Calu3 (cell line): ENCODE measurements at regions not wholly inside any gene's neighbourhood (a gene's known extent, or its start where the extent isn't known, plus 50 kb on each side); places are given as distances from the start of the nearest gene placed in this dataset.

Experiments used
- BruUV-seq: library from RNA; stranded (reverse); fragments of 400-500 nt; replicated peaks from 2 replicates; lab custom pipeline; 2021; lab: Mats Ljungman, UMichigan
- CTCF ChIA-PET: fragments of 300-600 bp; sonication (Branson Sonifier 250); formaldehyde crosslinking; loops from one replicate; lab custom pipeline; 2022; ENCODE audit warnings: antibody characterized with exemption; lab: Charles Lee
- DNase-seq: peaks from one replicate; pipeline ENCODE4 v3.0.0; 2022
- H3K27ac Mint-ChIP-seq: one replicate; pipeline ENCODE4 v1.8.0; 2022; ENCODE audit warnings: mixed read lengths; ENCODE audit not compliant: unreplicated experiment
- H3K27me3 Mint-ChIP-seq: one replicate; pipeline ENCODE4 v1.8.0; 2022; ENCODE audit warnings: mixed read lengths; ENCODE audit not compliant: unreplicated experiment
- H3K36me3 Mint-ChIP-seq: one replicate; pipeline ENCODE4 v1.8.0; 2022; ENCODE audit warnings: mild to moderate bottlenecking, moderate library complexity, mixed read lengths; ENCODE audit not compliant: insufficient read depth, unreplicated experiment
- H3K4me1 Mint-ChIP-seq: one replicate; pipeline ENCODE4 v1.8.0; 2022; ENCODE audit warnings: mild to moderate bottlenecking, low read depth, mixed read lengths; ENCODE audit not compliant: unreplicated experiment
- H3K4me3 Mint-ChIP-seq: one replicate; pipeline ENCODE4 v1.8.0; 2022; ENCODE audit warnings: mild to moderate bottlenecking, low read depth, moderate library complexity, mixed read lengths; ENCODE audit not compliant: unreplicated experiment
- H3K9me3 Mint-ChIP-seq: one replicate; pipeline ENCODE4 v1.8.0; 2022; ENCODE audit warnings: low read depth, mixed read lengths; ENCODE audit not compliant: unreplicated experiment
- intact Hi-C: fragments of 100-400 bp; cut with micrococcal nuclease; formaldehyde crosslinking; loops from one replicate; pipeline ENCODE4 v1.10.0; 2022; ENCODE audit not compliant: unreplicated experiment
- TF ChIP-seq, protein P1 (sequence below): fragments of 200-600 bp; IDR thresholded peaks from one replicate; pipeline ENCODE4 v1.8.0; 2022; ENCODE audit warnings: antibody characterized with exemption; ENCODE audit not compliant: unreplicated experiment

DNA sequence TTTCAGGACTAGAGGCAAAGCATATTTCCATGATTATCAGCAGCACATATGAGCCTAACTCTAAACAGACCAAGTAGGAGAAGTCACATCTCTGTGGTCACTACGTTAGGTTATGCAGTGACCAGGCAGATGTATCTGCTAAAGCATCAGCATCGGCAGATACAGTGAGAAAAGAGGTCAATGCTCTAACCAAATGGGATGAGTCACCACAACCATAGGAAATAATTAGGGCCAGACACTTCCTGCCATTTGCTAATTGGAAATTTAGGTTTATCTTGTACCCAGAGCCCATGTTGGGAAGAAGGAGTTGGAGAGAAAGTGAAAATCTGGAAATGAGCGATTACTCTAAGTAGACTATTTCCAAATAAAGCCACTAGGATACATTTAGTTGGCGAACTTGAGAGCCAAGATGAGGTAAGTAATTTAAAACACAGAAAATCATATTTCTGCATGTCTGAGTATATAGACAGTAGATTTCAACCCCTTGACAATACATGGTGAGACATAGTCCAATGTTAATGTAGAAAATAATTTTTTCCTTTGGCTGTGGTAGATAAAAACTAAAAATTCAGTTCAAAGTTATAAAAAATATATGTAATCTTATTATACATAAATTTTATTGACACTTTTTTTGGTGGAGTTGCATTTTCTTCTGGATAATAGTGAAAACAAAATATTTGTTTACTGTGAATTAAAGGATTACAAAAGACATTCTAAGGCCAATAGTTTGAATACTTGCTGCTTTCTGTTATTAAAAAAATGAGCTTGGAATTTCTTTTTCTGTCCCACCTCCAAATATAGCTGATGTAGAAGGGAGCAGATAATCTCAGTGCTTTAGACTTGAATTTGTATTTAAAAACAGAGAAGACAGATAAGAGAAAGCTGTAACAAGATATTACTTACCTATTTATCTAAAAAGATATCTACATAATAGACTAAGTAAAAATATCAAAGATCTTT is 104.4 kb upstream of the CSNK1A1L start:
- BruUV-seq: no TSS peak
- H3K4me3 Mint-ChIP-seq: no peak overlapping the region
- no peaks in the 10 kb centered on the region for H3K36me3 Mint-ChIP-seq
- no peaks in the 10 kb centered on the region for H3K9me3 Mint-ChIP-seq
- no peak for DNase-seq
- intact Hi-C loops: no loop called here
- no peak overlapping the region for H3K27ac Mint-ChIP-seq
- CTCF ChIA-PET: no interaction called here
- peaks cover 9% of the 10 kb centered on the region for H3K4me1 Mint-ChIP-seq
- TF ChIP-seq, protein P1, sequence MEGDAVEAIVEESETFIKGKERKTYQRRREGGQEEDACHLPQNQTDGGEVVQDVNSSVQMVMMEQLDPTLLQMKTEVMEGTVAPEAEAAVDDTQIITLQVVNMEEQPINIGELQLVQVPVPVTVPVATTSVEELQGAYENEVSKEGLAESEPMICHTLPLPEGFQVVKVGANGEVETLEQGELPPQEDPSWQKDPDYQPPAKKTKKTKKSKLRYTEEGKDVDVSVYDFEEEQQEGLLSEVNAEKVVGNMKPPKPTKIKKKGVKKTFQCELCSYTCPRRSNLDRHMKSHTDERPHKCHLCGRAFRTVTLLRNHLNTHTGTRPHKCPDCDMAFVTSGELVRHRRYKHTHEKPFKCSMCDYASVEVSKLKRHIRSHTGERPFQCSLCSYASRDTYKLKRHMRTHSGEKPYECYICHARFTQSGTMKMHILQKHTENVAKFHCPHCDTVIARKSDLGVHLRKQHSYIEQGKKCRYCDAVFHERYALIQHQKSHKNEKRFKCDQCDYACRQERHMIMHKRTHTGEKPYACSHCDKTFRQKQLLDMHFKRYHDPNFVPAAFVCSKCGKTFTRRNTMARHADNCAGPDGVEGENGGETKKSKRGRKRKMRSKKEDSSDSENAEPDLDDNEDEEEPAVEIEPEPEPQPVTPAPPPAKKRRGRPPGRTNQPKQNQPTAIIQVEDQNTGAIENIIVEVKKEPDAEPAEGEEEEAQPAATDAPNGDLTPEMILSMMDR: no peak
- H3K27me3 Mint-ChIP-seq: no peaks in the 10 kb centered on the region

DNA sequence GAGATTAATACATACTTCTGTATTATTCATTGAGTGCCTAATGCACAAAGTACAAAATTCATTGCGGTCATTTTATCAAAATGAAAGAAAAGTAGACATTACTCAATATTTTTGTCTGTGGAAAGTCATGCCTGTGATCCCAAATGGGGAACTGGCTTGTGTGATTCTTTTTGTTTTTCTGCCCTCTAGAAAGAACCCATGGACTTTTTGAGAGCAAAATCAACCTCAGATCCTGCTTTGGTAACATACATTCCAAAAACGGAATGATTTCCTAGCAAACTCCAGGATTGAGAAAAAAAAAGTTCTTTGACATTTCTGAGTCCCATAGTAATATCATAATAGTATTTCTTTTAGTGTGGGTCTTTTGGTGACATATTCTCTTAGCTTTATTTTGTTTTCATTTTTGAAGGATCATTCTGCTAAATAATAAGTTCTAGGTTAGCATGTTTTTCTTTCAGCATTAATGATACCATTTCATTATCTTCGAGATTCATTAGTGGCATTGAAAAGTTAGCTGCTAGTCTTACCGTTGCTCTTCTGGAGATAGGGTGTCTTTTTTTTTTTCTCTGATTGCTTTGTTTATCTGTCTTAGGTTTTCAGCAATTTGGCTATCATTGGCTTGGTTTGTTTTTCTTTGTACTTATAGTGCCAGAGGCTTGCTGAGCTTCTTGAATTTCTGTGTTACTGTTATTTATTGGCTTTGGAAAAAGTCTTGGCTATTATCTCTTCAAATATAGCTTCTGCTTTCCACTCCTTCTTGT is 102.4 kb upstream of the CSNK1A1L start:
- no peak overlapping the region for H3K4me3 Mint-ChIP-seq
- DNase-seq: no peak
- no TSS peak for BruUV-seq
- no peaks in the 10 kb centered on the region for H3K36me3 Mint-ChIP-seq
- TF ChIP-seq, protein P1: no peak
- H3K27ac Mint-ChIP-seq: no peak overlapping the region
- peaks cover 9% of the 10 kb centered on the region for H3K4me1 Mint-ChIP-seq
- CTCF ChIA-PET: no interaction called here
- H3K9me3 Mint-ChIP-seq: no peaks in the 10 kb centered on the region
- intact Hi-C loops: no loop called here
- no peaks in the 10 kb centered on the region for H3K27me3 Mint-ChIP-seq

DNA sequence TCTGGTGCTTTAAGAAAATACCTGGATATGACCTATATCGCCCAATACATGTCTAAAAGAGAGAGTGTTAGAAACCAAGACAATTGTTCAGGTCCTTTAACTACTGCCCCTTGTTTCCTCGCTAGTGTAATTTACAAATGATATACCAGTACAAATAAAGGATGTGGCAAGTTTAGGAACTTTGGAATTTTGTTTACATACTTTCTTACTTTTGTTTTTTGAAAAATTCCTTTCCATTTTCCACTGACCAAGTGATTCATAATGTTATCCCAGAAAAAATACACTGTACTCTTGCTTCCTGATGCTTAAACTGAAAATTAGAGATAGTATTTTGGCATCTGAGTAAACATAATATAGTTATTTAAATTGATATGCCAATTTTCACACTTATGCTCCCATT is 96.8 kb upstream of the CSNK1A1L start:
- Mint-ChIP-seq H3K9me3 (no peaks in the 10 kb centered on the region), H3K27me3 (no peaks in the 10 kb centered on the region), H3K4me3 (no peak overlapping the region), H3K36me3 (no peaks in the 10 kb centered on the region), H3K27ac (no peak overlapping the region), H3K4me1 (peaks cover 8% of the 10 kb centered on the region)
- BruUV-seq: no TSS peak
- CTCF ChIA-PET: no interaction called here
- no peak for DNase-seq
- intact Hi-C loops: no loop called here
- TF ChIP-seq, protein P1: no peak

DNA sequence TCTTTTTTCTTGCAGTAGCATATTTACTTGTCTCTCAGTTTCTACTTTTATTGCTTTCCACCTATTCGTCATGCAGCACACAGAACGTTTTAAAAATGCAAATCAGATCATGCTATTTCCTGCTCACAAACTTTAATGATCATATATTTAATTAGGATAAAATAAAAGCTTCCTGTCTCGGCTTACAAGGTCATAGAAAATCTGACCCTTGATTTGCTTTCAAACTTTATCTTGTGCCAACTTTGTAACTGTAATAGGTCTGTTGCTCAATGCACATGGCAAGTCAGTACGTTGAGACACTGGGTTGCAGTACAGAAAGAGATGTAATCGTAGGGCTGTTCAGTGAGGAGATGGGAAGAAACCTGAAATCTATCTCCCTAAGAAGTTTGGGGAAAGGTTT is 95.6 kb upstream of the CSNK1A1L start:
- CTCF ChIA-PET: interaction anchor here (0.6 kb wide), 1 partner anchor 14 kb away, joined by 7 read pairs; no protein-coding TSS in a partner anchor
- intact Hi-C loops: no loop called here
- Mint-ChIP-seq H3K27me3 (no peaks in the 10 kb centered on the region), H3K9me3 (no peaks in the 10 kb centered on the region), H3K27ac (no peak overlapping the region), H3K36me3 (no peaks in the 10 kb centered on the region), H3K4me3 (no peak overlapping the region), H3K4me1 (peaks cover 8% of the 10 kb centered on the region)
- no TSS peak for BruUV-seq
- TF ChIP-seq, protein P1: no peak
- DNase-seq: no peak
